Tibial artery (tissue), 4 donors: ENCODE measurements at regions not wholly inside any gene's neighbourhood (a gene's known extent, or its start where the extent isn't known, plus 50 kb on each side); places are given as distances from the start of the nearest gene placed in this dataset.
"Not testable (repeated sequence)": the region's sequence is repeated elsewhere in the genome, so short reads cannot be mapped to it uniquely, and the experiment has no call there.

ENCODE experiments used
- DNase-seq, 2 donors: peaks; one replicate each; pipeline ENCODE4 v3.0.0-alpha.2; 2019
- H3K27ac ChIP-seq, 2 donors: fragments of 200-600 bp; sonication (generic) in 1 of 2; 1 replicate in 1 of 2; 2 replicates in 1 of 2; pipeline ENCODE4 v1.5.1; 2018 to 2019; ENCODE audit warnings: mild to moderate bottlenecking in 1 of 2
- H3K27me3 ChIP-seq, 2 donors: fragments of 200-600 bp; sonication (generic) in 1 of 2; one replicate each; pipeline versions ENCODE4 v1.5.1 to v1.6.0; 2016 to 2019
- H3K36me3 ChIP-seq, 3 donors: fragments of 200-600 bp; sonication (generic) in 2 of 3; one replicate each; pipeline ENCODE4 v1.5.1; 2016 to 2019; ENCODE audit warnings: mild to moderate bottlenecking in 2 of 3
- H3K4me1 ChIP-seq, 4 donors: fragments of 200-600 bp; sonication (generic) in 2 of 4; 1 replicate in 3 of 4; 2 replicates in 1 of 4; pipeline ENCODE4 v1.5.1; 2016 to 2019
- H3K4me3 ChIP-seq, 2 donors: fragments of 200-600 bp; sonication (generic) in 1 of 2; 1 replicate in 1 of 2; 2 replicates in 1 of 2; pipeline ENCODE4 v1.5.1; 2018 to 2019; ENCODE audit warnings: mild to moderate bottlenecking in 2 of 2
- H3K9me3 ChIP-seq, 3 donors: fragments of 200-600 bp; sonication (generic) in 1 of 3; one replicate each; pipeline ENCODE4 v1.5.1; 2016 to 2019
- intact Hi-C: fragments of 100-400 bp; cut with DNase I; formaldehyde crosslinking; loops from one replicate; pipeline ENCODE4 v1.15.0; 2023; ENCODE audit warnings: low total_unique reads
- TF ChIP-seq, protein P1 (sequence below), 2 experiments: fragments of 200-600 bp in 1 of 2; fragments of 450-650 bp in 1 of 2; IDR thresholded peaks; one replicate each; pipeline ENCODE4 v1.5.1; 2017 to 2019; ENCODE audit warnings: antibody characterized with exemption in 2 of 2, mild to moderate bottlenecking in 1 of 2, moderate library complexity in 1 of 2

DNA sequence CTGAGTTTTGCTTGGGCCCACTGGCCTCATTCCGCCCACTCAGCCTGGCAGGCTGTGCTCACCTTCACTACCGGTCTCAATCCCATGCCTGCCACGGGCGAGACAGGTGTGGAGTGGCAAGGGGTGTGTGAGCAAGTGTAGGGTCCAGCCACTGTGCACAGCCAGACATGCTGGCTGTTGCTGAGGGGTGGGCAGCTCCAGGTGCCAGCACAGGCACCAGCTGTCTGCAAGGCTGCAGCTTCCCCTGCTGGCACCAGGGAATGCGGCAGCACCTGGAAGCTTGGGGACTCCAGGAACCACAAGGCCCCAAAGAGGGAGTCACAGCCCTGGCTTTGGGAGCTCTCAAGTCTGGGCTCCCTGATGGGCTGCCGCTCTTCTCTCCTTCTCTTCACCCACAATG, 372.7 kb downstream of the CBLN4 start:
- intact Hi-C loops: no loop called here
- TF ChIP-seq, protein P1, sequence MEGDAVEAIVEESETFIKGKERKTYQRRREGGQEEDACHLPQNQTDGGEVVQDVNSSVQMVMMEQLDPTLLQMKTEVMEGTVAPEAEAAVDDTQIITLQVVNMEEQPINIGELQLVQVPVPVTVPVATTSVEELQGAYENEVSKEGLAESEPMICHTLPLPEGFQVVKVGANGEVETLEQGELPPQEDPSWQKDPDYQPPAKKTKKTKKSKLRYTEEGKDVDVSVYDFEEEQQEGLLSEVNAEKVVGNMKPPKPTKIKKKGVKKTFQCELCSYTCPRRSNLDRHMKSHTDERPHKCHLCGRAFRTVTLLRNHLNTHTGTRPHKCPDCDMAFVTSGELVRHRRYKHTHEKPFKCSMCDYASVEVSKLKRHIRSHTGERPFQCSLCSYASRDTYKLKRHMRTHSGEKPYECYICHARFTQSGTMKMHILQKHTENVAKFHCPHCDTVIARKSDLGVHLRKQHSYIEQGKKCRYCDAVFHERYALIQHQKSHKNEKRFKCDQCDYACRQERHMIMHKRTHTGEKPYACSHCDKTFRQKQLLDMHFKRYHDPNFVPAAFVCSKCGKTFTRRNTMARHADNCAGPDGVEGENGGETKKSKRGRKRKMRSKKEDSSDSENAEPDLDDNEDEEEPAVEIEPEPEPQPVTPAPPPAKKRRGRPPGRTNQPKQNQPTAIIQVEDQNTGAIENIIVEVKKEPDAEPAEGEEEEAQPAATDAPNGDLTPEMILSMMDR (IDR thresholded peaks at IDR 0.05): no peak

DNA sequence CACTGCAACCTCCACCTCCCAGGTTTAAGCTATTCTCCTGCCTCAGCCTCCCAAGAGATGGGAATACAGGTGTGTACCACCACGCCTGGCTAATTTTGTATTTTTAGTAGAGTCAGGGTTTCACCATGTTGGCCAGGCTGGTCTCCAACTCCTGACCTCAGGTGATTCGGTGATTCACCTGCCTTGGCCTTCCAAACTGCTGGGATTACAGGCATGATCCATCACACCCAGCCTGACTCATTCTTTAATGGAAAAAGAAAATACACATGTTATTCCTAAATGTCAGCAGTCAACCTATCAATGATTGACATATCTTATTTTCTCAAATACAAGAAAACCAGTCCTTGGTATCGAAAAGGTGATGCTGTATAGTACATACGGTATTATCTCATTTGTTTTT, 376.2 kb downstream of the CBLN4 start:
- DNase-seq, H3K4me3 ChIP-seq, H3K36me3 ChIP-seq, H3K27ac ChIP-seq, H3K4me1 ChIP-seq, intact Hi-C loops, H3K9me3 ChIP-seq, H3K27me3 ChIP-seq: not testable (repeated sequence)

More for the DNA sequence above, 372.7 kb downstream of the CBLN4 start:
- Histone ChIP-seq H3K9me3 (no peaks in the 10 kb centered on the region), H3K27me3 (no peaks in the 10 kb centered on the region), H3K36me3 (no peaks in the 10 kb centered on the region), H3K27ac (no peak overlapping the region), H3K4me3 (no peak overlapping the region), H3K4me1 (no peaks in the 10 kb centered on the region)
- no peak for DNase-seq

DNA sequence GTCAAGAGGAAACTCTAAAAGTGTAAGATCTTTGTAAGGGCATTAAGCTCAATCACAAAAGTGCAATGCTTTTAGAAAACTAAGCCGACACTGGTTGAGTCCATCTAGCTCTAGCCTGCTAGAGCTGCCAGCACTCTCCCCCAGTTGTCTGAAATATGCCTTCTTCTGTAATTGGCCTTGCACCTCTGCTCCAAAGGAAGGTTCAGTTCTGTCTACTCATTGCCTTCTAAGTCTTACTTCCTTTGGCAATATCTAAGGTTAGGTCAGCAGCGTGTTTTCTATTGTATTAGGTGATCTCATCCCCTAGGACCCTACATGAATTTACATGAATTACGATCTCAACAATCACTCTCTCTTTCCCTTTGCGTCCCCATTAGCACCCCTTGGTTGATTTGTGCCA, 378.6 kb downstream of the CBLN4 start:
- Histone ChIP-seq H3K9me3 (peaks cover 0 to 9% (median 5%) of the 10 kb centered on the region in 3 donors), H3K36me3 (no peaks in the 10 kb centered on the region), H3K27ac (no peak overlapping the region), H3K4me1 (no peaks in the 10 kb centered on the region), H3K4me3 (no peak overlapping the region), H3K27me3 (no peaks in the 10 kb centered on the region)
- intact Hi-C loops: no loop called here
- TF ChIP-seq, protein P1 (IDR thresholded peaks at IDR 0.05): no peak
- DNase-seq: no peak

DNA sequence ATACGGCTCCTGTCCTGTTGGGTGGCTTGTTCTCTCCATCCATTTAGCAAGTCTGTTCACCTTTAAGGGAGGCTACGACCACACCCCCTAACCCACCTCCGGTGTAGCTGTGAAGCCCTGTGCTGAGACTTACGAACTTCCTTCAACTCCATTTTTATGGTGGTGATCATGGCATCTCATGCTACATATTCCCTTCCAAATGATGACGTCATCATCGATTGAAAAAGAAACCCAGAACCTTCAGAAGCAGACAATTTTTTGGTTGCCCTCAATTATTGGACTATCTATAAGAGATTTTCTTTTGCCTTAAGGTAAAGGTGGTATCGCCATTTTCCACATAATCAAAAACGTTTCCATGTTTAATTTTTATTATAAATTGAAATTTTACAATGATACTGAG, 389.0 kb downstream of the CBLN4 start:
- H3K27ac ChIP-seq: no peak overlapping the region
- DNase-seq: no peak
- no peak overlapping the region for H3K4me3 ChIP-seq
- no peaks in the 10 kb centered on the region for H3K4me1 ChIP-seq
- peaks cover 0 to 5% (median 0%) of the 10 kb centered on the region in 3 donors for H3K9me3 ChIP-seq
- no peaks in the 10 kb centered on the region for H3K36me3 ChIP-seq
- TF ChIP-seq, protein P1 (IDR thresholded peaks at IDR 0.05): no peak
- H3K27me3 ChIP-seq: no peaks in the 10 kb centered on the region
- intact Hi-C loops: no loop called here

DNA sequence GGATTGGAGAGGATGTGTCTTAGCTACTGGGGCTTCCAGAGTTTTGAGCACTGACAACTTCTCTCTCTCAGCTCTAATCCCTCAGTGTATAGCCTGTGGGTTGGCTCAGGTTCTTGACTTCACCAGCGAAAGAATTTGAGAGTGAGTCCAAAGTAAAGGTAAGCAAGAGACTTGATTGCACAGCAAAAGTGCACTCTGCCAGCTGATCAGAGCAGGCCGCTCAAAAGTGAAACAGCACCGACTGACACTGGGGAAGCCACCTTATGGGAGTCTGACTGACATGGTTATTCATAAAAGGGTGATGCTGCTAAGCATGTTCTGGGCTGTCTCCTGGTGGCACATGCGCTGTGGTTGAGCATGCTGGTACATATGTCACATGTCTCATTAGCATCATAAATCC, 389.5 kb downstream of the CBLN4 start:
- DNase-seq: no peak
- intact Hi-C loops: no loop called here
- Histone ChIP-seq H3K4me3 (no peak overlapping the region), H3K9me3 (peaks cover 0 to 3% (median 0%) of the 10 kb centered on the region in 3 donors), H3K4me1 (no peaks in the 10 kb centered on the region), H3K36me3 (no peaks in the 10 kb centered on the region), H3K27me3 (no peaks in the 10 kb centered on the region), H3K27ac (no peak overlapping the region)
- TF ChIP-seq, protein P1 (IDR thresholded peaks at IDR 0.05): no peak

DNA sequence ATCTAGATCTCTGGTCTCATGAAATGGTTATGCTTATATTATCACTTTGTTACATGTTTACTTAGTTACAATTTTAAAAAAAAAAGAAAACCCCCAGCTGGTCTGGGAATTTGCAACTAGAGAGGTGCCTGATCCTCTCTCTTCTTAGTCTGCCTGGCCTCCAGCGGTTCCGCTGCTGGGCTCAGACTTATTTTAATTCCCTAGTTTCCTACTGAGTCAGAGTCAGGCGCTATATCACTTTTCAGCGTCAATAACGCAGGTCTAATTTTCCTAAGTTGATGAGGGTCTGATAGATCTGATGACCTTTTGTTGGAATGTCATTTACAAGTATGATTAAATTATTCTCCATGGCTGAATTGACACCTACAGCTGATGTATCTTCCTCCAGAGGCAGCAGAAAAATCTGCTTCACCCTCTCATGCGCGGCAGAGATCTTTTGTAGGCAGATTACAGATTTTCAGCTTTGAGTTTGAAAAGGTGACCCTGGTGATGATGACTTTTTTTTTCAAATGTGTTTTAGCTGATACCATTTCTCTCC, 391.0 kb downstream of the CBLN4 start:
- intact Hi-C loops: no loop called here
- Histone ChIP-seq H3K36me3 (no peaks in the 10 kb centered on the region), H3K4me3 (no peak overlapping the region), H3K27ac (no peak overlapping the region), H3K4me1 (no peaks in the 10 kb centered on the region), H3K9me3 (peaks cover 0 to 3% (median 0%) of the 10 kb centered on the region in 3 donors), H3K27me3 (no peaks in the 10 kb centered on the region)
- TF ChIP-seq, protein P1 (IDR thresholded peaks at IDR 0.05): no peak
- DNase-seq: no peak
